GM23338 (cell line): ENCODE measurements at regions not wholly inside any gene's neighbourhood (a gene's known extent, or its start where the extent isn't known, plus 50 kb on each side); places are given as distances from the start of the nearest gene placed in this dataset.

Experiments used
- ATAC-seq: fragments of 200-7000 bp; cut with Tn5 transposase; 3 replicates; pipeline ENCODE4 v1.9.1; 2020
- DNase-seq: peaks from one replicate; pipeline ENCODE4 v3.0.0-alpha.2; 2015; ENCODE audit warnings: low spot score
- H2AFZ ChIP-seq: fragments of 200-600 bp; sonication (generic); 2 replicates; pipeline ENCODE4 v1.8.0; 2016; ENCODE audit warnings: antibody characterized with exemption, mild to moderate bottlenecking, moderate library complexity
- H3F3A ChIP-seq: fragments of 200-600 bp; sonication (generic); replicated peaks from 2 replicates; pipeline ENCODE4 v1.8.0; 2017; ENCODE audit warnings: antibody characterized with exemption, mixed run types, low read depth
- H3K27ac ChIP-seq: fragments of 200-600 bp; sonication (generic); 2 replicates; pipeline ENCODE4 v1.6.1; 2016; ENCODE audit warnings: low read depth
- H3K27me3 ChIP-seq: fragments of 200-600 bp; sonication (generic); 2 replicates; pipeline ENCODE4 v1.8.0; 2016; ENCODE audit warnings: mild to moderate bottlenecking, mixed run types, moderate library complexity; ENCODE audit not compliant: insufficient read depth
- H3K36me3 ChIP-seq: fragments of 200-600 bp; sonication (generic); 2 replicates; pipeline ENCODE4 v1.8.0; 2016; ENCODE audit warnings: mild to moderate bottlenecking; ENCODE audit not compliant: insufficient read depth
- H3K4me1 ChIP-seq: fragments of 200-600 bp; sonication (generic); 2 replicates; pipeline ENCODE4 v1.8.0; 2016; ENCODE audit warnings: mild to moderate bottlenecking, moderate library complexity; ENCODE audit not compliant: insufficient read depth
- H3K4me2 ChIP-seq: fragments of 200-600 bp; sonication (generic); 2 replicates; pipeline ENCODE4 v1.7.1; 2017; ENCODE audit warnings: mixed run types
- H3K4me3 ChIP-seq: fragments of 200-600 bp; sonication (generic); 2 replicates; pipeline ENCODE4 v1.6.1; 2016; ENCODE audit warnings: mixed run types
- H3K79me2 ChIP-seq: fragments of 200-600 bp; sonication (generic); replicated peaks from 2 replicates; pipeline ENCODE4 v1.8.0; 2017; ENCODE audit warnings: mild to moderate bottlenecking; ENCODE audit not compliant: insufficient read depth
- H3K9me2 ChIP-seq: fragments of 200-600 bp; sonication (generic); 2 replicates; pipeline ENCODE4 v1.8.0; 2017; ENCODE audit not compliant: insufficient read depth
- H4K20me1 ChIP-seq: fragments of 200-600 bp; sonication (generic); replicated peaks from 2 replicates; pipeline ENCODE4 v1.8.0; 2017; ENCODE audit warnings: mild to moderate bottlenecking; ENCODE audit not compliant: insufficient read depth
- H3K27ac Mint-ChIP-seq: 2 replicates; pipeline ENCODE4 v1.8.0; 2020; ENCODE audit warnings: inconsistent platforms, mild to moderate bottlenecking, moderate library complexity, mixed read lengths
- H3K27me3 Mint-ChIP-seq: 3 replicates; pipeline ENCODE4 v1.8.0; 2022; ENCODE audit warnings: low read depth, mild to moderate bottlenecking, moderate library complexity, mixed read lengths, inconsistent platforms; ENCODE audit not compliant: insufficient read depth, poor library complexity
- H3K36me3 Mint-ChIP-seq: 3 replicates; pipeline ENCODE4 v1.8.0; 2021; ENCODE audit warnings: low read depth, mild to moderate bottlenecking, inconsistent platforms, moderate library complexity, mixed read lengths
- H3K4me1 Mint-ChIP-seq: 3 replicates; pipeline ENCODE4 v1.8.0; 2020; ENCODE audit warnings: mild to moderate bottlenecking, inconsistent platforms, mixed read lengths
- H3K4me3 Mint-ChIP-seq: 3 replicates; pipeline ENCODE4 v1.8.0; 2021; ENCODE audit warnings: moderate library complexity, mild to moderate bottlenecking, inconsistent platforms, mixed read lengths
- H3K9me3 Mint-ChIP-seq: 3 replicates; pipeline ENCODE4 v1.8.0; 2020; ENCODE audit warnings: moderate library complexity, mild to moderate bottlenecking, inconsistent platforms, mixed read lengths
- CREB1 ChIP-seq: fragments of 250-450 bp; sonication (Bioruptor Pico); IDR thresholded peaks from 2 replicates; pipeline ENCODE4 v1.5.0; 2020; ENCODE audit warnings: low read depth, mild to moderate bottlenecking, moderate library complexity
- EZH2phosphoT487 ChIP-seq: fragments of 200-600 bp; sonication (generic); IDR thresholded peaks from one replicate; pipeline ENCODE4 v1.8.1; 2018; ENCODE audit warnings: antibody characterized with exemption; ENCODE audit not compliant: unreplicated experiment
- JUNB ChIP-seq: IDR thresholded peaks from one replicate; pipeline ENCODE4 v1.6.1; 2016; ENCODE audit warnings: antibody characterized with exemption; ENCODE audit not compliant: unreplicated experiment
- NANOG ChIP-seq: IDR thresholded peaks from 2 replicates; pipeline ENCODE4 v1.6.1; 2016; ENCODE audit warnings: antibody characterized with exemption, borderline replicate concordance
- POLR2AphosphoS5 ChIP-seq: IDR thresholded peaks from 2 replicates; pipeline ENCODE4 v1.6.1; 2016; ENCODE audit warnings: antibody characterized with exemption, low read depth
- STAT1 ChIP-seq: IDR thresholded peaks from one replicate; pipeline ENCODE4 v1.6.1; 2016; ENCODE audit warnings: antibody characterized with exemption; ENCODE audit not compliant: unreplicated experiment
- ZNF114 ChIP-seq: fragments of 250-450 bp; sonication (Bioruptor Pico); IDR thresholded peaks from 2 replicates; pipeline ENCODE4 v1.5.0; 2020; ENCODE audit warnings: mild to moderate bottlenecking, moderate library complexity
- ZNF331 ChIP-seq: fragments of 250-450 bp; sonication (Bioruptor Pico); IDR thresholded peaks from 2 replicates; pipeline ENCODE4 v1.5.0; 2020; ENCODE audit warnings: low read depth, mild to moderate bottlenecking, moderate library complexity
- TF ChIP-seq, protein P1 (sequence below): IDR thresholded peaks from one replicate; pipeline ENCODE4 v1.6.1; 2018; ENCODE audit warnings: antibody characterized with exemption; ENCODE audit not compliant: unreplicated experiment
- TF ChIP-seq, protein P2 (sequence below): fragments of 250-450 bp; sonication (Bioruptor Pico); IDR thresholded peaks from 2 replicates; pipeline ENCODE4 v1.5.0; 2020; ENCODE audit warnings: mild to moderate bottlenecking, moderate library complexity
- TF ChIP-seq, protein P3 (sequence below): IDR thresholded peaks from 2 replicates; pipeline ENCODE4 v1.6.1; 2016; ENCODE audit warnings: antibody characterized with exemption

DNA sequence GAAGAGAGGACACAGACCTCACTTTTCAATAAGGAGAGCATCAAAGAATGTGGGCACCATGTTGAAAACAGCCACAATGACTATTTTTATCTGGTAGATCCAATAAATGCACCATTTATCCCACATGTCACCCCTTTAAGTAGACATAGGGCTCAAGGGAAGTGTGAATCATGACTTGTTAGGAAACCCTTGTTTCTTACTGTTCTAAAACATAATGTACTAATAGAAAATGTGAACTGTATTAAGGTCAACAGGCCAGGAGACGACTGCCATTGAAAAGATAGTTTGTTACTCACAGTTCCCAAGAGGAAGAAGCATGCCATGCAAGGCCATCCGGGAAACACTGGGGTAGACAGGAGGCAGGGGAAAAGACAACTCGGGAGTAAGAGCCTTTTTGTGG is 137.7 kb downstream of the EN1 start (continued):
- TF ChIP-seq, protein P1, sequence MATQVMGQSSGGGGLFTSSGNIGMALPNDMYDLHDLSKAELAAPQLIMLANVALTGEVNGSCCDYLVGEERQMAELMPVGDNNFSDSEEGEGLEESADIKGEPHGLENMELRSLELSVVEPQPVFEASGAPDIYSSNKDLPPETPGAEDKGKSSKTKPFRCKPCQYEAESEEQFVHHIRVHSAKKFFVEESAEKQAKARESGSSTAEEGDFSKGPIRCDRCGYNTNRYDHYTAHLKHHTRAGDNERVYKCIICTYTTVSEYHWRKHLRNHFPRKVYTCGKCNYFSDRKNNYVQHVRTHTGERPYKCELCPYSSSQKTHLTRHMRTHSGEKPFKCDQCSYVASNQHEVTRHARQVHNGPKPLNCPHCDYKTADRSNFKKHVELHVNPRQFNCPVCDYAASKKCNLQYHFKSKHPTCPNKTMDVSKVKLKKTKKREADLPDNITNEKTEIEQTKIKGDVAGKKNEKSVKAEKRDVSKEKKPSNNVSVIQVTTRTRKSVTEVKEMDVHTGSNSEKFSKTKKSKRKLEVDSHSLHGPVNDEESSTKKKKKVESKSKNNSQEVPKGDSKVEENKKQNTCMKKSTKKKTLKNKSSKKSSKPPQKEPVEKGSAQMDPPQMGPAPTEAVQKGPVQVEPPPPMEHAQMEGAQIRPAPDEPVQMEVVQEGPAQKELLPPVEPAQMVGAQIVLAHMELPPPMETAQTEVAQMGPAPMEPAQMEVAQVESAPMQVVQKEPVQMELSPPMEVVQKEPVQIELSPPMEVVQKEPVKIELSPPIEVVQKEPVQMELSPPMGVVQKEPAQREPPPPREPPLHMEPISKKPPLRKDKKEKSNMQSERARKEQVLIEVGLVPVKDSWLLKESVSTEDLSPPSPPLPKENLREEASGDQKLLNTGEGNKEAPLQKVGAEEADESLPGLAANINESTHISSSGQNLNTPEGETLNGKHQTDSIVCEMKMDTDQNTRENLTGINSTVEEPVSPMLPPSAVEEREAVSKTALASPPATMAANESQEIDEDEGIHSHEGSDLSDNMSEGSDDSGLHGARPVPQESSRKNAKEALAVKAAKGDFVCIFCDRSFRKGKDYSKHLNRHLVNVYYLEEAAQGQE = no peak
- TF ChIP-seq JUNB = no peak
- TF ChIP-seq CREB1 (CRISPR knock-in tag) = no peak
- no peak for TF ChIP-seq ZNF114 (CRISPR knock-in tag)
- no peak for TF ChIP-seq EZH2phosphoT487
- TF ChIP-seq POLR2AphosphoS5 = no peak
- no peak for TF ChIP-seq NANOG

DNA sequence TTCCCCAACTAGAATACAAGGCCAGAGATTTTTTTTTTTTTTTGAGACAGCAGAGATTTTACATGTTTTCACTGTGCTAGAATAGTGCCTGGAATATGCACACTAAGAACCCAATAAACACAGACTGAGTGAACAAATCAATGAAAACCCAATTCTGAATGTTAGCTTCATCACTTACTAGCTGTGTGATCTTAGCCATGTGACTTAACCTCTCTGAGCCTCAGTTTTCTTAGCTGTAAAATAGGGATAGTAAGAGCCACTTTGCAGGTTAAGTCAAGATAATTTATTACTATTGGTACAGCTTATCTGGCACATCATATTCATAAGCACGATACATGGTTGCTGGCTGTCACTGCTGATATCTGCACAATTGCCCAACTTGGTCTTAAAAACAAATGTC is 140.6 kb downstream of the EN1 start:
- no peaks in the 10 kb centered on the region for H3K79me2 ChIP-seq
- H3K4me1 ChIP-seq = no peaks in the 10 kb centered on the region
- H3K9me2 ChIP-seq = no peaks in the 10 kb centered on the region
- H3K36me3 ChIP-seq = no peaks in the 10 kb centered on the region
- Mint-ChIP-seq H3K27me3 (peaks cover 11% of the 10 kb centered on the region), H3K36me3 (no peaks in the 10 kb centered on the region; the same call in 2 of the 3 replicates), H3K27ac (no peak overlapping the region), H3K9me3 (no peaks in the 10 kb centered on the region), H3K4me1 (peaks cover 5% of the 10 kb centered on the region; the same call in 1 of the 3 replicates), H3K4me3 (no peak overlapping the region)
- H3K27ac ChIP-seq = no peak overlapping the region
- no peak for ATAC-seq
- no peak overlapping the region for H3K4me2 ChIP-seq
- H4K20me1 ChIP-seq = no peaks in the 10 kb centered on the region
- no peak overlapping the region for H2AFZ ChIP-seq
- no peaks in the 10 kb centered on the region for H3F3A ChIP-seq
- TF ChIP-seq, protein P2, sequence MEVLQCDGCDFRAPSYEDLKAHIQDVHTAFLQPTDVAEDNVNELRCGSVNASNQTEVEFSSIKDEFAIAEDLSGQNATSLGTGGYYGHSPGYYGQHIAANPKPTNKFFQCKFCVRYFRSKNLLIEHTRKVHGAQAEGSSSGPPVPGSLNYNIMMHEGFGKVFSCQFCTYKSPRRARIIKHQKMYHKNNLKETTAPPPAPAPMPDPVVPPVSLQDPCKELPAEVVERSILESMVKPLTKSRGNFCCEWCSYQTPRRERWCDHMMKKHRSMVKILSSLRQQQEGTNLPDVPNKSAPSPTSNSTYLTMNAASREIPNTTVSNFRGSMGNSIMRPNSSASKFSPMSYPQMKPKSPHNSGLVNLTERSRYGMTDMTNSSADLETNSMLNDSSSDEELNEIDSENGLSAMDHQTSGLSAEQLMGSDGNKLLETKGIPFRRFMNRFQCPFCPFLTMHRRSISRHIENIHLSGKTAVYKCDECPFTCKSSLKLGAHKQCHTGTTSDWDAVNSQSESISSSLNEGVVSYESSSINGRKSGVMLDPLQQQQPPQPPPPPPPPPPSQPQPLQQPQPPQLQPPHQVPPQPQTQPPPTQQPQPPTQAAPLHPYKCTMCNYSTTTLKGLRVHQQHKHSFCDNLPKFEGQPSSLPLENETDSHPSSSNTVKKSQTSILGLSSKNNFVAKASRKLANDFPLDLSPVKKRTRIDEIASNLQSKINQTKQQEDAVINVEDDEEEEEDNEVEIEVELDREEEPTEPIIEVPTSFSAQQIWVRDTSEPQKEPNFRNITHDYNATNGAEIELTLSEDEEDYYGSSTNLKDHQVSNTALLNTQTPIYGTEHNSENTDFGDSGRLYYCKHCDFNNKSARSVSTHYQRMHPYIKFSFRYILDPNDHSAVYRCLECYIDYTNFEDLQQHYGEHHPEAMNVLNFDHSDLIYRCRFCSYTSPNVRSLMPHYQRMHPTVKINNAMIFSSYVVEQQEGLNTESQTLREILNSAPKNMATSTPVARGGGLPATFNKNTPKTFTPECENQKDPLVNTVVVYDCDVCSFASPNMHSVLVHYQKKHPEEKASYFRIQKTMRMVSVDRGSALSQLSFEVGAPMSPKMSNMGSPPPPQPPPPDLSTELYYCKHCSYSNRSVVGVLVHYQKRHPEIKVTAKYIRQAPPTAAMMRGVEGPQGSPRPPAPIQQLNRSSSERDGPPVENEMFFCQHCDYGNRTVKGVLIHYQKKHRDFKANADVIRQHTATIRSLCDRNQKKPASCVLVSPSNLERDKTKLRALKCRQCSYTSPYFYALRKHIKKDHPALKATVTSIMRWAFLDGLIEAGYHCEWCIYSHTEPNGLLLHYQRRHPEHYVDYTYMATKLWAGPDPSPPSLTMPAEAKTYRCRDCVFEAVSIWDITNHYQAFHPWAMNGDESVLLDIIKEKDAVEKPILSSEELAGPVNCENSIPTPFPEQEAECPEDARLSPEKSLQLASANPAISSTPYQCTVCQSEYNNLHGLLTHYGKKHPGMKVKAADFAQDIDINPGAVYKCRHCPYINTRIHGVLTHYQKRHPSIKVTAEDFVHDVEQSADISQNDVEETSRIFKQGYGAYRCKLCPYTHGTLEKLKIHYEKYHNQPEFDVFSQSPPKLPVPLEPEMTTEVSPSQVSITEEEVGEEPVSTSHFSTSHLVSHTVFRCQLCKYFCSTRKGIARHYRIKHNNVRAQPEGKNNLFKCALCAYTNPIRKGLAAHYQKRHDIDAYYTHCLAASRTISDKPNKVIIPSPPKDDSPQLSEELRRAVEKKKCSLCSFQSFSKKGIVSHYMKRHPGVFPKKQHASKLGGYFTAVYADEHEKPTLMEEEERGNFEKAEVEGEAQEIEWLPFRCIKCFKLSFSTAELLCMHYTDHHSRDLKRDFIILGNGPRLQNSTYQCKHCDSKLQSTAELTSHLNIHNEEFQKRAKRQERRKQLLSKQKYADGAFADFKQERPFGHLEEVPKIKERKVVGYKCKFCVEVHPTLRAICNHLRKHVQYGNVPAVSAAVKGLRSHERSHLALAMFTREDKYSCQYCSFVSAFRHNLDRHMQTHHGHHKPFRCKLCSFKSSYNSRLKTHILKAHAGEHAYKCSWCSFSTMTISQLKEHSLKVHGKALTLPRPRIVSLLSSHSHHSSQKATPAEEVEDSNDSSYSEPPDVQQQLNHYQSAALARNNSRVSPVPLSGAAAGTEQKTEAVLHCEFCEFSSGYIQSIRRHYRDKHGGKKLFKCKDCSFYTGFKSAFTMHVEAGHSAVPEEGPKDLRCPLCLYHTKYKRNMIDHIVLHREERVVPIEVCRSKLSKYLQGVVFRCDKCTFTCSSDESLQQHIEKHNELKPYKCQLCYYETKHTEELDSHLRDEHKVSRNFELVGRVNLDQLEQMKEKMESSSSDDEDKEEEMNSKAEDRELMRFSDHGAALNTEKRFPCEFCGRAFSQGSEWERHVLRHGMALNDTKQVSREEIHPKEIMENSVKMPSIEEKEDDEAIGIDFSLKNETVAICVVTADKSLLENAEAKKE = no peak
- TF ChIP-seq STAT1 = no peak
- TF ChIP-seq, protein P3, sequence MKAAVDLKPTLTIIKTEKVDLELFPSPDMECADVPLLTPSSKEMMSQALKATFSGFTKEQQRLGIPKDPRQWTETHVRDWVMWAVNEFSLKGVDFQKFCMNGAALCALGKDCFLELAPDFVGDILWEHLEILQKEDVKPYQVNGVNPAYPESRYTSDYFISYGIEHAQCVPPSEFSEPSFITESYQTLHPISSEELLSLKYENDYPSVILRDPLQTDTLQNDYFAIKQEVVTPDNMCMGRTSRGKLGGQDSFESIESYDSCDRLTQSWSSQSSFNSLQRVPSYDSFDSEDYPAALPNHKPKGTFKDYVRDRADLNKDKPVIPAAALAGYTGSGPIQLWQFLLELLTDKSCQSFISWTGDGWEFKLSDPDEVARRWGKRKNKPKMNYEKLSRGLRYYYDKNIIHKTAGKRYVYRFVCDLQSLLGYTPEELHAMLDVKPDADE = no peak
- TF ChIP-seq ZNF331 (CRISPR knock-in tag) = no peak
- no peak for TF ChIP-seq POLR2AphosphoS5
- TF ChIP-seq ZNF114 (CRISPR knock-in tag) = no peak
- H3K4me3 ChIP-seq = no peak overlapping the region
- H3K27me3 ChIP-seq = no peaks in the 10 kb centered on the region
- DNase-seq = no peak
